ENCODE measurements at regions not wholly inside any gene's neighbourhood (a gene's known extent, or its start where the extent isn't known, plus 50 kb on each side); places are given as distances from the start of the nearest gene placed in this dataset.

GRCh38 chr7:20894806-20895205, 108.1 kb upstream of the SP8 start:
- Mint-ChIP-seq H3K4me3 (ENCODE audit: unreplicated experiment) (no peak overlapping the region), H3K4me1 (ENCODE audit: low read depth, unreplicated experiment) (no peaks in the 10 kb centered on the region), H3K27me3 (ENCODE audit: unreplicated experiment) (no peaks in the 10 kb centered on the region), H3K9me3 (ENCODE audit: unreplicated experiment) (no peaks in the 10 kb centered on the region), H3K36me3 (ENCODE audit: unreplicated experiment) (no peaks in the 10 kb centered on the region), H3K27ac (ENCODE audit: unreplicated experiment) (no peak overlapping the region)
- DNase-seq = no peak
- TF ChIP-seq CTCF (IDR thresholded peaks at IDR 0.05; ENCODE audit: partially characterized antibody, unreplicated experiment) = no peak

DNA sequence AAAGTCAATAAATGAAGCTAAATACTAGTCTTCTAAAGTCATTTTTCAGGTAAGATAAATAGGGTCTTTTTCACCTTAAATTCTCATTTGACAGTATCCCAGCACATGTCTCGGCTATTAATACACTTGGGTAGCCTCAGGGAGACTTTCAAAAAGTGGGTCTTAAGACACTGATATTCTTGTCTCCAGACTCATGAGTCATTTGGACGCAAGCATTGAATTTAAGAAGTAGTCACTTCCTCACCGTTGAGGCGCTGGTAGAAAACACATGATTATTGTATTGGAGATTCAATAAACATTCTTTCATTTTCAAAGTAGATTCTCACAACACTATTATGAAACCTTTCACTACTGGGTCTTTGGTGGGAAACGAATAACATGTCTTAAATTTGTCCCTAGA, 108.9 kb upstream of the SP8 start:
- H3K27ac Mint-ChIP-seq (ENCODE audit: unreplicated experiment) = no peak overlapping the region
- TF ChIP-seq CTCF (IDR thresholded peaks at IDR 0.05; ENCODE audit: partially characterized antibody, unreplicated experiment) = no peak
- H3K4me1 Mint-ChIP-seq (ENCODE audit: low read depth, unreplicated experiment) = no peaks in the 10 kb centered on the region
- DNase-seq = no peak
- H3K36me3 Mint-ChIP-seq (ENCODE audit: unreplicated experiment) = no peaks in the 10 kb centered on the region
- no peaks in the 10 kb centered on the region for H3K9me3 Mint-ChIP-seq (ENCODE audit: unreplicated experiment)
- no peak overlapping the region for H3K4me3 Mint-ChIP-seq (ENCODE audit: unreplicated experiment)
- H3K27me3 Mint-ChIP-seq (ENCODE audit: unreplicated experiment) = no peaks in the 10 kb centered on the region

GRCh38 chr7:20896996-20897395, 110.3 kb upstream of the SP8 start:
- Mint-ChIP-seq H3K36me3 (ENCODE audit: unreplicated experiment) (peaks cover 9% of the 10 kb centered on the region), H3K27ac (ENCODE audit: unreplicated experiment) (no peak overlapping the region)
- no peak for DNase-seq

GRCh38 chr7:20906801-20907453, 120.2 kb upstream of the SP8 start:
- Mint-ChIP-seq H3K27ac (ENCODE audit: unreplicated experiment) (no peak overlapping the region), H3K9me3 (ENCODE audit: unreplicated experiment) (no peaks in the 10 kb centered on the region), H3K36me3 (ENCODE audit: unreplicated experiment) (peaks cover 11% of the 10 kb centered on the region), H3K4me3 (ENCODE audit: unreplicated experiment) (no peak overlapping the region), H3K4me1 (ENCODE audit: low read depth, unreplicated experiment) (no peaks in the 10 kb centered on the region), H3K27me3 (ENCODE audit: unreplicated experiment) (no peaks in the 10 kb centered on the region)
- DNase-seq = no peak
- TF ChIP-seq CTCF (IDR thresholded peaks at IDR 0.05; ENCODE audit: partially characterized antibody, unreplicated experiment) = no peak

More at GRCh38 chr7:20896996-20897395, 110.3 kb upstream of the SP8 start:
- H3K27me3 Mint-ChIP-seq (ENCODE audit: unreplicated experiment) = no peaks in the 10 kb centered on the region
- no peak overlapping the region for H3K4me3 Mint-ChIP-seq (ENCODE audit: unreplicated experiment)
- TF ChIP-seq CTCF (IDR thresholded peaks at IDR 0.05; ENCODE audit: partially characterized antibody, unreplicated experiment) = no peak
- no peaks in the 10 kb centered on the region for H3K9me3 Mint-ChIP-seq (ENCODE audit: unreplicated experiment)
- no peaks in the 10 kb centered on the region for H3K4me1 Mint-ChIP-seq (ENCODE audit: low read depth, unreplicated experiment)

- Mint-ChIP-seq H3K4me3 (ENCODE audit: unreplicated experiment) (no peak overlapping the region), H3K36me3 (ENCODE audit: unreplicated experiment) (no peaks in the 10 kb centered on the region)
Measured at GRCh38 chr7:20911081-20911480, 124.4 kb upstream of the SP8 start.

More at GRCh38 chr7:20911081-20911480, 124.4 kb upstream of the SP8 start:
- no peaks in the 10 kb centered on the region for H3K4me1 Mint-ChIP-seq (ENCODE audit: low read depth, unreplicated experiment)
- H3K27ac Mint-ChIP-seq (ENCODE audit: unreplicated experiment) = no peak overlapping the region
- TF ChIP-seq CTCF (IDR thresholded peaks at IDR 0.05; ENCODE audit: partially characterized antibody, unreplicated experiment) = no peak
- DNase-seq = no peak
- H3K27me3 Mint-ChIP-seq (ENCODE audit: unreplicated experiment) = no peaks in the 10 kb centered on the region
- no peaks in the 10 kb centered on the region for H3K9me3 Mint-ChIP-seq (ENCODE audit: unreplicated experiment)
